ENCODE measurements at regions not wholly inside any gene's neighbourhood (a gene's known extent, or its start where the extent isn't known, plus 50 kb on each side); places are given as distances from the start of the nearest gene placed in this dataset.

GRCh38 chr10:30256084-30256483 is 93.0 kb downstream of the MTPAP start:
- Histone ChIP-seq H2AFZ (no peak overlapping the region), H3K4me1 (ENCODE audit: insufficient read depth) (no peaks in the 10 kb centered on the region), H3K9me2 (ENCODE audit: insufficient read depth) (no peaks in the 10 kb centered on the region), H3F3A (replicated peaks; ENCODE audit: low read depth) (no peaks in the 10 kb centered on the region), H3K36me3 (ENCODE audit: insufficient read depth) (no peaks in the 10 kb centered on the region), H3K4me3 (no peak overlapping the region), H3K79me2 (replicated peaks; ENCODE audit: insufficient read depth) (no peaks in the 10 kb centered on the region), H3K27me3 (ENCODE audit: insufficient read depth) (no peaks in the 10 kb centered on the region), H3K4me2 (no peak overlapping the region), H3K27ac (ENCODE audit: low read depth) (no peak overlapping the region), H4K20me1 (replicated peaks; ENCODE audit: insufficient read depth) (no peaks in the 10 kb centered on the region)
- H3K4me1 Mint-ChIP-seq = no peaks in the 10 kb centered on the region
- no peaks in the 10 kb centered on the region for H3K27me3 Mint-ChIP-seq (ENCODE audit: insufficient read depth, low read depth, poor library complexity)
- no peak overlapping the region for H3K4me3 Mint-ChIP-seq
- H3K36me3 Mint-ChIP-seq (ENCODE audit: low read depth) = peaks cover 8% of the 10 kb centered on the region; the same call in 2 of the 3 replicates
- TF ChIP-seq EZH2phosphoT487 (IDR thresholded peaks at IDR 0.05; ENCODE audit: unreplicated experiment) (no peak), ZNF331 (CRISPR knock-in tag; IDR thresholded peaks at IDR 0.05; ENCODE audit: low read depth) (no peak), NANOG (IDR thresholded peaks at IDR 0.05; ENCODE audit: borderline replicate concordance) (no peak)
- H3K27ac Mint-ChIP-seq = no peak overlapping the region
- H3K9me3 Mint-ChIP-seq = peaks cover 23% of the 10 kb centered on the region
- ATAC-seq = no peak
- no peak for DNase-seq (ENCODE audit: low spot score)

GRCh38 chr10:30254926-30255325 is 94.2 kb downstream of the MTPAP start:
- H2AFZ ChIP-seq = no peak overlapping the region
- H3K4me1 Mint-ChIP-seq = no peaks in the 10 kb centered on the region
- ATAC-seq (no peak), DNase-seq (ENCODE audit: low spot score) (no peak)
- no peak overlapping the region for H3K4me2 ChIP-seq
- H3K4me3 ChIP-seq = no peak overlapping the region
- no peaks in the 10 kb centered on the region for H3K27me3 Mint-ChIP-seq (ENCODE audit: insufficient read depth, low read depth, poor library complexity)
- H3K36me3 Mint-ChIP-seq (ENCODE audit: low read depth) = peaks cover 8% of the 10 kb centered on the region; the same call in 2 of the 3 replicates
- peaks cover 23% of the 10 kb centered on the region for H3K9me3 Mint-ChIP-seq
- no peaks in the 10 kb centered on the region for H3K36me3 ChIP-seq (ENCODE audit: insufficient read depth)
- H3F3A ChIP-seq (replicated peaks; ENCODE audit: low read depth) = no peaks in the 10 kb centered on the region
- no peaks in the 10 kb centered on the region for H3K9me2 ChIP-seq (ENCODE audit: insufficient read depth)
- no peak overlapping the region for H3K4me3 Mint-ChIP-seq
- H3K27ac ChIP-seq (ENCODE audit: low read depth) = no peak overlapping the region
- no peaks in the 10 kb centered on the region for H3K27me3 ChIP-seq (ENCODE audit: insufficient read depth)
- H4K20me1 ChIP-seq (replicated peaks; ENCODE audit: insufficient read depth) = no peaks in the 10 kb centered on the region
- H3K27ac Mint-ChIP-seq = no peak overlapping the region
- H3K4me1 ChIP-seq (ENCODE audit: insufficient read depth) = no peaks in the 10 kb centered on the region
- TF ChIP-seq STAT1 (IDR thresholded peaks at IDR 0.05; ENCODE audit: unreplicated experiment) (no peak), POLR2AphosphoS5 (IDR thresholded peaks at IDR 0.05; ENCODE audit: low read depth) (no peak), EZH2 (IDR thresholded peaks at IDR 0.05; ENCODE audit: low read depth, unreplicated experiment) (no peak), ZNF114 (CRISPR knock-in tag; IDR thresholded peaks at IDR 0.05) (no peak), JUNB (IDR thresholded peaks at IDR 0.05; ENCODE audit: unreplicated experiment) (no peak), CREB1 (CRISPR knock-in tag; IDR thresholded peaks at IDR 0.05; ENCODE audit: low read depth) (no peak), CTCF (conservative IDR thresholded peaks at IDR 0.05; ENCODE audit: low read depth in 2 of 2) (no peak), EZH2phosphoT487 (IDR thresholded peaks at IDR 0.05; ENCODE audit: unreplicated experiment) (no peak), ZNF331 (CRISPR knock-in tag; IDR thresholded peaks at IDR 0.05; ENCODE audit: low read depth) (no peak), NANOG (IDR thresholded peaks at IDR 0.05; ENCODE audit: borderline replicate concordance) (no peak)
- TF ChIP-seq, protein P1, sequence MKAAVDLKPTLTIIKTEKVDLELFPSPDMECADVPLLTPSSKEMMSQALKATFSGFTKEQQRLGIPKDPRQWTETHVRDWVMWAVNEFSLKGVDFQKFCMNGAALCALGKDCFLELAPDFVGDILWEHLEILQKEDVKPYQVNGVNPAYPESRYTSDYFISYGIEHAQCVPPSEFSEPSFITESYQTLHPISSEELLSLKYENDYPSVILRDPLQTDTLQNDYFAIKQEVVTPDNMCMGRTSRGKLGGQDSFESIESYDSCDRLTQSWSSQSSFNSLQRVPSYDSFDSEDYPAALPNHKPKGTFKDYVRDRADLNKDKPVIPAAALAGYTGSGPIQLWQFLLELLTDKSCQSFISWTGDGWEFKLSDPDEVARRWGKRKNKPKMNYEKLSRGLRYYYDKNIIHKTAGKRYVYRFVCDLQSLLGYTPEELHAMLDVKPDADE (IDR thresholded peaks at IDR 0.05) = no peak
- TF ChIP-seq, protein P2, sequence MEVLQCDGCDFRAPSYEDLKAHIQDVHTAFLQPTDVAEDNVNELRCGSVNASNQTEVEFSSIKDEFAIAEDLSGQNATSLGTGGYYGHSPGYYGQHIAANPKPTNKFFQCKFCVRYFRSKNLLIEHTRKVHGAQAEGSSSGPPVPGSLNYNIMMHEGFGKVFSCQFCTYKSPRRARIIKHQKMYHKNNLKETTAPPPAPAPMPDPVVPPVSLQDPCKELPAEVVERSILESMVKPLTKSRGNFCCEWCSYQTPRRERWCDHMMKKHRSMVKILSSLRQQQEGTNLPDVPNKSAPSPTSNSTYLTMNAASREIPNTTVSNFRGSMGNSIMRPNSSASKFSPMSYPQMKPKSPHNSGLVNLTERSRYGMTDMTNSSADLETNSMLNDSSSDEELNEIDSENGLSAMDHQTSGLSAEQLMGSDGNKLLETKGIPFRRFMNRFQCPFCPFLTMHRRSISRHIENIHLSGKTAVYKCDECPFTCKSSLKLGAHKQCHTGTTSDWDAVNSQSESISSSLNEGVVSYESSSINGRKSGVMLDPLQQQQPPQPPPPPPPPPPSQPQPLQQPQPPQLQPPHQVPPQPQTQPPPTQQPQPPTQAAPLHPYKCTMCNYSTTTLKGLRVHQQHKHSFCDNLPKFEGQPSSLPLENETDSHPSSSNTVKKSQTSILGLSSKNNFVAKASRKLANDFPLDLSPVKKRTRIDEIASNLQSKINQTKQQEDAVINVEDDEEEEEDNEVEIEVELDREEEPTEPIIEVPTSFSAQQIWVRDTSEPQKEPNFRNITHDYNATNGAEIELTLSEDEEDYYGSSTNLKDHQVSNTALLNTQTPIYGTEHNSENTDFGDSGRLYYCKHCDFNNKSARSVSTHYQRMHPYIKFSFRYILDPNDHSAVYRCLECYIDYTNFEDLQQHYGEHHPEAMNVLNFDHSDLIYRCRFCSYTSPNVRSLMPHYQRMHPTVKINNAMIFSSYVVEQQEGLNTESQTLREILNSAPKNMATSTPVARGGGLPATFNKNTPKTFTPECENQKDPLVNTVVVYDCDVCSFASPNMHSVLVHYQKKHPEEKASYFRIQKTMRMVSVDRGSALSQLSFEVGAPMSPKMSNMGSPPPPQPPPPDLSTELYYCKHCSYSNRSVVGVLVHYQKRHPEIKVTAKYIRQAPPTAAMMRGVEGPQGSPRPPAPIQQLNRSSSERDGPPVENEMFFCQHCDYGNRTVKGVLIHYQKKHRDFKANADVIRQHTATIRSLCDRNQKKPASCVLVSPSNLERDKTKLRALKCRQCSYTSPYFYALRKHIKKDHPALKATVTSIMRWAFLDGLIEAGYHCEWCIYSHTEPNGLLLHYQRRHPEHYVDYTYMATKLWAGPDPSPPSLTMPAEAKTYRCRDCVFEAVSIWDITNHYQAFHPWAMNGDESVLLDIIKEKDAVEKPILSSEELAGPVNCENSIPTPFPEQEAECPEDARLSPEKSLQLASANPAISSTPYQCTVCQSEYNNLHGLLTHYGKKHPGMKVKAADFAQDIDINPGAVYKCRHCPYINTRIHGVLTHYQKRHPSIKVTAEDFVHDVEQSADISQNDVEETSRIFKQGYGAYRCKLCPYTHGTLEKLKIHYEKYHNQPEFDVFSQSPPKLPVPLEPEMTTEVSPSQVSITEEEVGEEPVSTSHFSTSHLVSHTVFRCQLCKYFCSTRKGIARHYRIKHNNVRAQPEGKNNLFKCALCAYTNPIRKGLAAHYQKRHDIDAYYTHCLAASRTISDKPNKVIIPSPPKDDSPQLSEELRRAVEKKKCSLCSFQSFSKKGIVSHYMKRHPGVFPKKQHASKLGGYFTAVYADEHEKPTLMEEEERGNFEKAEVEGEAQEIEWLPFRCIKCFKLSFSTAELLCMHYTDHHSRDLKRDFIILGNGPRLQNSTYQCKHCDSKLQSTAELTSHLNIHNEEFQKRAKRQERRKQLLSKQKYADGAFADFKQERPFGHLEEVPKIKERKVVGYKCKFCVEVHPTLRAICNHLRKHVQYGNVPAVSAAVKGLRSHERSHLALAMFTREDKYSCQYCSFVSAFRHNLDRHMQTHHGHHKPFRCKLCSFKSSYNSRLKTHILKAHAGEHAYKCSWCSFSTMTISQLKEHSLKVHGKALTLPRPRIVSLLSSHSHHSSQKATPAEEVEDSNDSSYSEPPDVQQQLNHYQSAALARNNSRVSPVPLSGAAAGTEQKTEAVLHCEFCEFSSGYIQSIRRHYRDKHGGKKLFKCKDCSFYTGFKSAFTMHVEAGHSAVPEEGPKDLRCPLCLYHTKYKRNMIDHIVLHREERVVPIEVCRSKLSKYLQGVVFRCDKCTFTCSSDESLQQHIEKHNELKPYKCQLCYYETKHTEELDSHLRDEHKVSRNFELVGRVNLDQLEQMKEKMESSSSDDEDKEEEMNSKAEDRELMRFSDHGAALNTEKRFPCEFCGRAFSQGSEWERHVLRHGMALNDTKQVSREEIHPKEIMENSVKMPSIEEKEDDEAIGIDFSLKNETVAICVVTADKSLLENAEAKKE (CRISPR knock-in tag; IDR thresholded peaks at IDR 0.05) = no peak
- H3K79me2 ChIP-seq (replicated peaks; ENCODE audit: insufficient read depth) = no peaks in the 10 kb centered on the region

All from GM23338 (cell line).